Non-pigmented ciliary epithelial cell (primary cell): ENCODE measurements at regions not wholly inside any gene's neighbourhood (a gene's known extent, or its start where the extent isn't known, plus 50 kb on each side); places are given as distances from the start of the nearest gene placed in this dataset.

ENCODE experiments used
- DNase-seq: peaks from one replicate; pipeline ENCODE4 v3.0.0-alpha.2; 2010; ENCODE audit warnings: low read depth

GRCh38 chr10:64080071-64080470, 558.9 kb downstream of the REEP3 start:
- no peak for DNase-seq

DNA sequence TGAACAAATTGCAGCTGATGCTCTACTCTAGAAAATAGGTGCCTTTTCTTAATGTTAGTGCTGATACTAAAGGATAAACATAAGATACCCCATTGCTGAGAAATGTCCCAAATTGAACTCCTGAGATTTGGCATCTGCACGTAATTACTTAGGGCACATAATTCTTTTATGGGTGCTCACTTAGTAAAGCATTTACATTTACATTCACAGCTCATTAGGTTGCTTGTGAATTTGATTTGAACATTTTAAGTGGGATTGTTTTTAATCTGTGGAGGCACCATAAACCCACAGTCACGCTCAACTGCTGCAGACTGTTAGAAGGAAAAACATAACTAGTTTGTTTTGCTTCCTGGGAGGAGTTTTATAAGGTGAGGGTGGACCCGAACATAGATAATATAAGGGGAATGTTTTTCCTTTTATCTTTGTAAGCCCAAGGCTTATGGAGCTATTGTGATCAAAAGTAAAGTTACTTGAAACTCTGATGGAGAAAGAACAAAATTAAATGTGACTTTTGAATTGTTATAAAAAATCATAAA, 560.8 kb downstream of the REEP3 start:
- DNase-seq, result no peak

DNA sequence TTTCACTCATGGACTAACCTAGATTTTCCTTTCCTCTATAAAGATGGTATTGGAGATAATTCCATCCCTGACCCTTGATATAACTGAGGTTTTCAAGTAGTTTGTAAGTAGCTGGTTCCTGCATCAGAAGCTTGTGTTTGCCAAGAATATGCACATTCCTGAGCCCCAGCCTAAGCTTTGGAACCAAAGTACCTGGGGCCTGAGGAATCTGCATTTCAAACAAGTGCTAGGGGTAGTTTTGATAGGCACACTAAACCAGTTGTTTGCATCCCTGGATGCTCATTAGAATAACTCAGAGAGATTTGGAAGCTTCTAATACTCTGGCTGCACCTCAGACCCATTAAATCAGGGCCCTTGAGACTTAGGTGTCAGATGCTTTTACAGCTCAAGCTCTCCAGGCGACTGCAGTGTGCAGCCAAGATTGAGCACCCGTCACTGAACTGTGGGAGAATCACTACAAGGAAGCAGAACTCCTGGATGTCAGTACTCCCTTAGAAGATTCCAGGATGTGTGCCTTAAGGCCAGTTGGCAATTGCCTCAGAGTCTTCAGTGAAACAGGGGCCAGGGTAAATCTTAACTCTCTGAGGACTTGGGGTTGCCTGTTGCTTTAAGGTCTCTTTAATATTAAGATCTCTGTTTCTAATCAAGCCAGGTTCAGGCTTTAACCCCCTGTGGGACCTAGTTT, 565.0 kb downstream of the REEP3 start:
- no peak for DNase-seq

DNA sequence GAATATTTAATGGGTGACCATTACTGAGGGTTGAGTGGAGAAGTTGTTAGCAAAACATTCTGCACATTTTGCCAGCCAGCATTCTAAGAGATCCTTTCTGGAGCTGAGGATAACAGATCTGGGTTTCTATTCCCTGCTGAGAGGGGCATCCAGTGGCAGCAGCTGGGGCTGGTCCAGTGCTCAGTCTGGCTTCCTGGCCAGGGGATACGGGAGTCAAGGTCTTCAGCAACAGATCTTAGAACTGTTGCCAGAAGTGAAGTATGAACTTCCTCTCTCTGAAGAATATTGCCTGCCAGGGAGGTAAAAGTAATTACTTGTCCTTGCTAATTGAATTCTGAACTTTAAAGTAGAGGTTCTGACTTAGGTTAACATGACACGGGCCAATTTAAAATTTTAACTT, 568.4 kb downstream of the REEP3 start:
- DNase-seq, result no peak

- DNase-seq, result no peak
Observed at GRCh38 chr10:64090865-64091264, 569.7 kb downstream of the REEP3 start.

GRCh38 chr10:64091897-64092296, 570.7 kb downstream of the REEP3 start:
- DNase-seq, result no peak

DNA sequence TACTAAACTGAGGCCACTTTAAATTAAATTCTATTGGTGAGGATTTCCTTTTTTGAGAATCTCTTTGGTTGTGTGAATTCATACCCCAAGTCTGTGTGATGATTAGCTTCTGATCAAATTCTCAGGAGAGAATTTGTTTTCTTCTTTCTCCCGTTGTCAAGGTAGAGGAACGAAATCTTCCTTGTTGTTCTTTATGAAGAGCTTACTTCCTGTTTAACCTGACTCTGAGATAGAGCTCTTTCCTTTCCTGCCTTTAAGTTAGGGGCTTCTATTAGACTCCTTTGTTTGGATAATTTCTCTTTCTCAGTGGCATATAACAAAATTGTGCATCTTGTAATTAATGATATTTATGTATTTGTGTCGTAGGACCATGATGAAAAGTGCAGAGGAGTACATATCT, 572.1 kb downstream of the REEP3 start:
- no peak for DNase-seq

DNA sequence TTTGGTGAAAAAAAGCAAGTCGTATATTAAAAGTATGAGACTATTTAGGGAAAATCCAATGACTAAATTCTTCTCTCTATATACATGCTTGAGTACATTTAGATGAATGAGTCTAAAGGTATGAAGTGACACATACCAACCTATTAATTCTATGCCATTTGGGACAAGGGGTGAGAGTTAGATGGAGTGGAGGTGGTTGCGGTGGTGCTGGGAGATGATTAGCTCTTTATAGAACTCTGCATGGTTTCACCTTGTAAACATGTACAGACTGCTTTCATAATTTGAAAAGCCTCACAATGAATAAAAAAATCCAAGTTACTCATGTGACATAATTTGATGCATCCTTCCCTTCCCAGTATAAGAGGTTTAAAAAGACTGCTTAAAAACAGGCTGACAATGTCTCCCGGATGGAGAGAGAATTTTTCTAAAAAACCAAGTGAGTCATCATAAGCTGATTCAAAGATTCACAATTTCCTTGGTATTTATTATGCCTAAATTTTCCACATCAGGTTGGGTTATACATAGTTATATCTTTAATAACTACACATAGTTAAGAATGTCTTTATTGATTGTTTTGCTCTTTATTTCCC, 572.8 kb downstream of the REEP3 start:
- DNase-seq, result no peak

GRCh38 chr10:64096941-64097340, 575.7 kb downstream of the REEP3 start:
- DNase-seq, result no peak

DNA sequence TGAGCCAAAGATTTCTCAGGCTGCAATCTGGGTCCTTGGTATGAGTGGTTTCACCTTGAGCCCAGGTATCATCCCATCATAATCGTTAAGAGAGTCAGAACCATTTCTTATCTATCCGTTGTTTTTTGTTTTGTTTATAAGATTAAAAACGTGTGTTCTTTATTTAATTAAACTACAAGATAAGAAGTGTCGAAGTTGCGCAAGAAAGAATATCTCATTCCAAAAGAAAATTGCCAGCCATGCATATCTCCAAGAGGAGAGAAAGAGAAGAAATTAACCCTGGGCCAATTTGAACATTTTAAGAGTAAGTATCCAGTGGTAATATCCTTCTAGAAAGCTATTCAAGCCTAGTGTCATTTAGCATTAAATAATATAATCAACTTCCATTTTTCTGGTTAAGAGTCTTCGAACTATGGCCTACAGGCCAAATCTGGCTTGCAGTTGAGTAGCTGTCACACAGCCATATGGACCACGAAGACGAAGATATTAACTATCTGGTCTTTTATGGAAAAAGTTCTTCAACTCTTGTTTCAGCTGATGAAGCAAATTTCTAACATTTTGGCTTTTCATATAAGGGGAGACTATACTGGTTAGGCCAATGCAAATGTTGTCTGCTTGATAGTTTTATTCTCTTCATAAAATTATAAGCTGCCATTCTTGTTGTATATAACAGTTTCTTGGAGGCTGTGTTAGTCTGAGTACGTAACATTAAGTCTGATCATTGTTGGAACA, 576.4 kb downstream of the REEP3 start:
- DNase-seq, result no peak

DNA sequence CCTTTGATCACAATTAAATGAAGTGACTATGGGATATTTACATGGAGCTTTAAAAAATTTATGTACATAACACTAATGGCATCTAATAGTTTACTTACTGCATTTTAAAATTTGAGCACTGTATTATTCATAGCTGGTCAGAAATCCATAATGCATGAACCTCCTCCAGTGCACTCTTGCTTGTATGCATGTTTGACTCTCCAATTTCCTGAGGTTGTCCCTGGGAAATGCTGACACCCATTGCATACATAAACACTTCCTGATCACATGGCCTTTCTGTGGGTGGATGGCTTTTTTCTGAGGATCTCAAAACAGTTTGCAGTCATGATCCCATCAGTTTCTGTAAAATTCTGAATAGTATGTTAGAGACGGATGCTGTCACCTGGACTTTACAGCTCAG, 577.8 kb downstream of the REEP3 start:
- DNase-seq, result no peak

GRCh38 chr10:64101606-64102263, 580.5 kb downstream of the REEP3 start:
- no peak for DNase-seq

- no peak for DNase-seq
Observed at GRCh38 chr10:64102264-64102633, 581.0 kb downstream of the REEP3 start.

DNA sequence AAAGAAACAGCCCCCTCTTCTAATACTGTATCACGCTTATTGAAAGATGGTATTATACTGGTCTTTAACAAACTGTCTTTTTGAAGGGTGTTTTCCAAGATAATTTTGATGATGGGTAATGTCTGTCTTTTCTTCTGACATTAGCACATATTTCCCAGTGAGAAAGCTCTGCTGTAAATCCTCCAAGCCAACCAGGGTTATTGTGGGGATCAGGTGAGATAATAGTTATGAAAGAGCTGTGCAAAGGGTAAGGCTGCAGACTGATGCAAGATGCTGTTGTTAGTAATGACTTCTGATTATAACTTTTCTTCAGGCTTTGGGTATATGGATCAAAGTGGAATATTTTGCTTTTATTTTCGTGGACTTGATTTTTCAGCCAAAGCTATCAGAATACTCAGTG, 581.7 kb downstream of the REEP3 start:
- DNase-seq, result no peak

- DNase-seq, result no peak
Observed at GRCh38 chr10:64103750-64104470, 582.7 kb downstream of the REEP3 start.

GRCh38 chr10:64109926-64110495, 588.8 kb downstream of the REEP3 start:
- DNase-seq, result no peak

GRCh38 chr10:64112701-64113355, 591.6 kb downstream of the REEP3 start:
- no peak for DNase-seq

GRCh38 chr10:64113375-64113774, 592.2 kb downstream of the REEP3 start:
- DNase-seq, result no peak

GRCh38 chr10:64113792-64114191, 592.6 kb downstream of the REEP3 start:
- DNase-seq, result no peak

- no peak for DNase-seq
Observed at GRCh38 chr10:64115471-64115870, 594.3 kb downstream of the REEP3 start.
